Kidney (tissue), 13 donors: ENCODE measurements at regions not wholly inside any gene's neighbourhood (a gene's known extent, or its start where the extent isn't known, plus 50 kb on each side); places are given as distances from the start of the nearest gene placed in this dataset.
"Not testable (repeated sequence)": the region's sequence is repeated elsewhere in the genome, so short reads cannot be mapped to it uniquely, and the experiment has no call there.

Source experiments
- DNase-seq, 5 donors: peaks; one replicate each; pipeline ENCODE4 v3.0.0-alpha.2; 2013 to 2020
- FAIRE-seq: peaks from 2 replicates; lab custom pipeline; 2012; peaks lifted over from hg19 to GRCh38; lab: Jason Lieb, UNC
- H3K27ac ChIP-seq, 2 donors: one replicate each; pipeline ENCODE4 v1.7.0; 2013; ENCODE audit warnings: low read depth in 2 of 2, low read length in 2 of 2, inconsistent platforms in 1 of 2
- H3K27me3 ChIP-seq: one replicate; pipeline ENCODE4 v1.7.1; 2013; ENCODE audit warnings: low read length, inconsistent platforms; ENCODE audit not compliant: control insufficient read depth, insufficient read depth
- H3K36me3 ChIP-seq, 3 donors: one replicate each; pipeline versions ENCODE4 v1.7.0 to v1.7.1; 2013; ENCODE audit warnings: low read length in 3 of 3, control low read depth in 1 of 3, inconsistent platforms in 1 of 3; ENCODE audit not compliant: insufficient read depth in 3 of 3, control insufficient read depth in 2 of 3
- H3K4me1 ChIP-seq, 3 donors: one replicate each; pipeline versions ENCODE4 v1.7.0 to v1.7.1; 2013; ENCODE audit warnings: low read length in 3 of 3, inconsistent platforms in 1 of 3, low read depth in 1 of 3; ENCODE audit not compliant: control insufficient read depth in 2 of 3, insufficient read depth in 2 of 3
- H3K4me3 ChIP-seq, 3 donors: one replicate each; pipeline versions ENCODE4 v1.7.0 to v1.8.1; 2013; ENCODE audit warnings: low read length in 3 of 3, control low read depth in 1 of 3, inconsistent platforms in 1 of 3
- H3K9ac ChIP-seq, 3 donors: one replicate each; pipeline versions ENCODE4 v1.7.0 to v1.7.1; 2013; ENCODE audit warnings: low read length in 3 of 3, control low read depth in 1 of 3, inconsistent platforms in 1 of 3
- H3K9me3 ChIP-seq, 3 donors: one replicate each; pipeline versions ENCODE4 v1.7.0 to v1.7.1; 2013; ENCODE audit warnings: low read length in 3 of 3, control low read depth in 1 of 3, inconsistent platforms in 1 of 3; ENCODE audit not compliant: control insufficient read depth in 2 of 3, insufficient read depth in 1 of 3
- CTCF ChIP-seq: IDR thresholded peaks from 3 replicates; pipeline ENCODE4 v1.5.1; 2012; ENCODE audit warnings: mild to moderate bottlenecking, moderate library complexity, borderline replicate concordance; ENCODE audit not compliant: insufficient read depth; ENCODE audit errors: extremely low read depth
- intact Hi-C: fragments of 100-400 bp; cut with DNase I; formaldehyde crosslinking; loops from one replicate; pipeline ENCODE4 v1.11.1; 2022
- donor health status: control.
- donor health status: control.
- donor health status: control.
- donor health status: control.
- donor health status: control.
- donor health status: DM: yes; HTN: yes; CAD: no.
- donor health status: Normal renal cell carcinoma (clear cell type).

- peak in 2 of 5 donors; percentile 10 to 68 for DNase-seq
- Histone ChIP-seq H3K36me3 (no peaks in the 10 kb centered on the region), H3K27me3 (no peaks in the 10 kb centered on the region), H3K9me3 (no peaks in the 10 kb centered on the region), H3K4me1 (no peaks in the 10 kb centered on the region), H3K9ac (no peak overlapping the region), H3K4me3 (no peak overlapping the region), H3K27ac (no peak overlapping the region)
- no peak for FAIRE-seq
- TF ChIP-seq CTCF = no peak
- intact Hi-C loops = no loop called here
Observed at GRCh38 chr7:152949253-152949652, 189.7 kb downstream of the ACTR3B start.

- FAIRE-seq = no peak
- intact Hi-C loops = no loop called here
- H3K36me3 ChIP-seq = no peaks in the 10 kb centered on the region
Observed at GRCh38 chr7:152949790-152950189, 190.2 kb downstream of the ACTR3B start.

GRCh38 chr7:152956006-152956405 is 196.5 kb downstream of the ACTR3B start:
- no peak overlapping the region for H3K4me3 ChIP-seq
- no peak overlapping the region for H3K9ac ChIP-seq
- H3K27ac ChIP-seq = no peak overlapping the region
- no peaks in the 10 kb centered on the region for H3K4me1 ChIP-seq
- no peaks in the 10 kb centered on the region for H3K36me3 ChIP-seq
- DNase-seq (no peak), FAIRE-seq (no peak)
- H3K27me3 ChIP-seq = no peaks in the 10 kb centered on the region
- intact Hi-C loops = no loop called here
- no peaks in the 10 kb centered on the region for H3K9me3 ChIP-seq
- no peak for TF ChIP-seq CTCF

More at GRCh38 chr7:152949790-152950189, 190.2 kb downstream of the ACTR3B start:
- H3K4me3 ChIP-seq = no peak overlapping the region
- DNase-seq = no peak
- H3K9ac ChIP-seq = no peak overlapping the region
- TF ChIP-seq CTCF = no peak
- no peaks in the 10 kb centered on the region for H3K4me1 ChIP-seq
- no peak overlapping the region for H3K27ac ChIP-seq
- no peaks in the 10 kb centered on the region for H3K9me3 ChIP-seq
- H3K27me3 ChIP-seq = no peaks in the 10 kb centered on the region

GRCh38 chr7:152959610-152960009 is 200.1 kb downstream of the ACTR3B start:
- Histone ChIP-seq H3K9ac (no peak overlapping the region), H3K4me3 (no peak overlapping the region), H3K9me3 (no peaks in the 10 kb centered on the region), H3K36me3 (no peaks in the 10 kb centered on the region), H3K27me3 (no peaks in the 10 kb centered on the region), H3K4me1 (no peaks in the 10 kb centered on the region), H3K27ac (no peak overlapping the region)
- no peak for TF ChIP-seq CTCF
- intact Hi-C loops = no loop called here
- FAIRE-seq (no peak), DNase-seq (no peak)

GRCh38 chr7:152961796-152962195 is 202.2 kb downstream of the ACTR3B start:
- H3K9ac ChIP-seq, FAIRE-seq, intact Hi-C loops, H3K27ac ChIP-seq, H3K4me1 ChIP-seq, H3K36me3 ChIP-seq, H3K27me3 ChIP-seq, H3K4me3 ChIP-seq, DNase-seq, H3K9me3 ChIP-seq: not testable (repeated sequence)
